K562 (cell line): ENCODE measurements at regions not wholly inside any gene's neighbourhood (a gene's known extent, or its start where the extent isn't known, plus 50 kb on each side); places are given as distances from the start of the nearest gene placed in this dataset.

Experiments
- MEF2D ChIP-seq: conservative IDR thresholded peaks from 2 replicates; pipeline ENCODE4 v1.6.1; 2016; ENCODE audit warnings: low read depth, missing genetic modification characterization, missing compliant biosample characterization
- MGA ChIP-seq: fragments of 450-650 bp; IDR thresholded peaks from 2 replicates; pipeline ENCODE4 v1.6.1; 2016; ENCODE audit warnings: mild to moderate bottlenecking, moderate library complexity

DNA sequence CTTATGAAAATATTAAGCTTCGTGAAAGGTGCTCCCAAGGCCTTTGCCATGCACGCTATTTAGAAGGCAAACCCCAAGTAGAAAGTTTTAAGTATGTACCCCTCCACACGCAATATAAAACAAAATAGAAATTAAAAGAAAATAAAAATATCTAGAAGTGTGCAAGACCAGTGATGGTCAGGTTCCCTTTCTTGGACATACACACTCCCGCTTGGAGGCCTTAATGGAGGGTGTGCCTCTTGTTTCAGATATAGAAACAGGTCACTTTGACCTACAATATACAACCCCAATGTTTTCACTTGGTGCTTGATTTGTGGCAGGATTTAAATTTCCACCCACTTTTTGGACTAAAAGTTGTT, 127.4 kb upstream of the STC2 start (continued):
- TF ChIP-seq MGA = 0 out of 2 replicates have a peak, but pooled peaks have one; percentile 27
- TF ChIP-seq MEF2D (tag) = no peak
- TF ChIP-seq, all 486 proteins: peak for 13
